K562 (cell line): ENCODE measurements at regions not wholly inside any gene's neighbourhood (a gene's known extent, or its start where the extent isn't known, plus 50 kb on each side); places are given as distances from the start of the nearest gene placed in this dataset.

Experiments used
- ATAC-seq: fragments of 200-7000 bp; cut with Tn5 transposase; 3 replicates; pipeline ENCODE4 v1.9.1; 2020; ENCODE audit warnings: moderate library complexity
- BruUV-seq: library from RNA; stranded (reverse); fragments of 400-500 nt; replicated peaks from 2 replicates; lab custom pipeline; 2021; lab: Mats Ljungman, UMichigan
- CTCF ChIA-PET: fragments of 300-600 bp; formaldehyde crosslinking; extraction: SDS; loops from one replicate; lab custom pipeline; 2021; ENCODE audit warnings: low intra/inter-chr PET ratio; lab: Yijun Ruan, JAX
- POLR2A ChIA-PET: fragments of 300-600, 350-650 bp; sonication (Branson Sonifier 250); formaldehyde crosslinking; extraction: SDS; loops from one replicate; lab custom pipeline; 2021; ENCODE audit warnings: antibody characterized with exemption, inconsistent platforms; lab: Yijun Ruan, JAX
- DNase-seq, 4 experiments: peaks; one replicate each; pipeline versions ENCODE4 v3.0.0 to v3.0.0-alpha.2; 2011 to 2018; ENCODE audit warnings: low spot score in 3 of 4, mixed read lengths in 3 of 4; ENCODE audit errors: extremely low read depth in 1 of 4
- FAIRE-seq: peaks from 2 replicates; lab custom pipeline; 2011; peaks lifted over from hg19 to GRCh38; lab: Jason Lieb, UNC
- H2AFZ ChIP-seq: 2 replicates; pipeline ENCODE4 v1.6.0; 2011; ENCODE audit warnings: low read depth, low read length, control low read depth, inconsistent platforms
- H3K27ac ChIP-seq: fragments of 200-600 bp; 3 replicates; pipeline ENCODE4 v1.8.0; 2011; ENCODE audit warnings: low read depth, mild to moderate bottlenecking, control low read depth, inconsistent platforms, low read length, moderate library complexity, mixed read lengths; ENCODE audit errors: extremely low read depth
- H3K27me3 ChIP-seq, 2 experiments: fragments of 300-600 bp in 1 of 2; 2 replicates in 1 of 2; 3 replicates in 1 of 2; pipeline versions ENCODE4 v1.6.0 to v1.8.0; 2011; ENCODE audit warnings: inconsistent platforms in 2 of 2, low read length in 2 of 2, mild to moderate bottlenecking in 1 of 2, mixed read lengths in 1 of 2, moderate library complexity in 1 of 2; ENCODE audit not compliant: control insufficient read depth in 2 of 2, insufficient read depth in 2 of 2
- H3K36me3 ChIP-seq: fragments of 300-600 bp; 3 replicates; pipeline ENCODE4 v1.8.0; 2011; ENCODE audit warnings: mild to moderate bottlenecking, low read length, inconsistent platforms; ENCODE audit not compliant: control insufficient read depth, insufficient read depth
- H3K4me1 ChIP-seq, 2 experiments: fragments of 200-600 bp in 1 of 2; replicated peaks in 1 of 2; 2 replicates in 1 of 2; 3 replicates in 1 of 2; pipeline versions ENCODE4 v1.5.1 to v1.8.0; 2011; ENCODE audit warnings: inconsistent platforms in 2 of 2, low read length in 2 of 2, mild to moderate bottlenecking in 1 of 2, mixed read lengths in 1 of 2, moderate library complexity in 1 of 2; ENCODE audit not compliant: control insufficient read depth in 2 of 2, insufficient read depth in 2 of 2
- H3K4me2 ChIP-seq: 2 replicates; pipeline ENCODE4 v1.6.1; 2011; ENCODE audit warnings: low read length, control low read depth, inconsistent platforms, mixed read lengths; ENCODE audit not compliant: insufficient read depth
- H3K4me3 ChIP-seq: fragments of 200-600 bp; sonication (generic), shearing (Covaris generic); 2 replicates; pipeline ENCODE4 v1.5.1; 2016; ENCODE audit warnings: control low read depth, inconsistent platforms
- H3K79me2 ChIP-seq: fragments of 200-600 bp; 3 replicates; pipeline ENCODE4 v1.8.0; 2011; ENCODE audit warnings: low read length, inconsistent platforms; ENCODE audit not compliant: control insufficient read depth, insufficient read depth
- H3K9ac ChIP-seq, 2 experiments: 2 replicates each; pipeline versions ENCODE4 v1.6.0 to v1.6.1; 2011; ENCODE audit warnings: low read depth in 2 of 2, low read length in 2 of 2, control low read depth in 1 of 2, inconsistent platforms in 1 of 2, mild to moderate bottlenecking in 1 of 2, mixed read lengths in 1 of 2; ENCODE audit not compliant: insufficient read depth in 1 of 2
- H3K9me1 ChIP-seq: one replicate; pipeline ENCODE4 v1.6.0; 2011; ENCODE audit warnings: inconsistent platforms, mild to moderate bottlenecking, low read length, moderate library complexity; ENCODE audit not compliant: control insufficient read depth, insufficient read depth
- H3K9me3 ChIP-seq: replicated peaks from 2 replicates; pipeline ENCODE4 v1.5.1; 2011; ENCODE audit warnings: low read depth, low read length, inconsistent platforms; ENCODE audit not compliant: control insufficient read depth, insufficient read depth
- H4K20me1 ChIP-seq: replicated peaks from 2 replicates; pipeline ENCODE4 v1.6.1; 2011; ENCODE audit warnings: low read length, inconsistent platforms, mixed read lengths; ENCODE audit not compliant: control insufficient read depth, insufficient read depth
- FUS ChIP-seq: fragments of 200-400 bp; formaldehyde crosslinking; optimal IDR thresholded peaks from 2 replicates; pipeline ENCODE3; 2017; ENCODE audit warnings: low read depth, low read length
- GMEB1 ChIP-seq: fragments of 250-450 bp; sonication (Bioruptor Pico); IDR thresholded peaks from 2 replicates; pipeline ENCODE4 v1.4.0; 2020; ENCODE audit warnings: mild to moderate bottlenecking
- HMGXB4 ChIP-seq: sonication (generic); formaldehyde crosslinking; IDR thresholded peaks from 2 replicates; pipeline ENCODE4 v1.8.1; 2023; ENCODE audit warnings: mild to moderate bottlenecking, missing genetic modification reagents
- MAZ ChIP-seq, 2 experiments: fragments of 450-650 bp in 1 of 2; sonication (generic) in 1 of 2; formaldehyde crosslinking; IDR thresholded peaks in 1 of 2; conservative IDR thresholded peaks in 1 of 2; 2 replicates each; pipeline versions ENCODE4 v1.4.0 to v1.5.0; 2020; ENCODE audit warnings: mild to moderate bottlenecking in 1 of 2, missing genetic modification reagents in 1 of 2
- MLX ChIP-seq, 2 experiments: fragments of 450-650 bp in 1 of 2; sonication (generic) in 1 of 2; formaldehyde crosslinking; conservative IDR thresholded peaks; 2 replicates each; pipeline versions ENCODE4 v1.4.0 to v1.8.1; 2020 to 2022; ENCODE audit warnings: mild to moderate bottlenecking in 1 of 2, missing genetic modification reagents in 1 of 2
- MYC ChIP-seq, 2 experiments: fragments of 250-450 bp in 1 of 2; sonication (Bioruptor Pico) in 1 of 2; IDR thresholded peaks; 2 replicates each; pipeline versions ENCODE4 v1.5.1 to v1.6.1; 2012 to 2021; ENCODE audit warnings: low read depth in 2 of 2, borderline replicate concordance in 1 of 2, improper control_type of control experiment in 1 of 2, low read length in 1 of 2, mild to moderate bottlenecking in 1 of 2, moderate library complexity in 1 of 2
- NCOA2 ChIP-seq, 2 experiments: fragments of 450-650 bp; IDR thresholded peaks; 2 replicates each; pipeline ENCODE4 v1.6.1; 2018; ENCODE audit warnings: mild to moderate bottlenecking in 2 of 2, moderate library complexity in 1 of 2; ENCODE audit not compliant: partially characterized antibody in 2 of 2
- ZBTB33 ChIP-seq: sonication (generic); formaldehyde crosslinking; IDR thresholded peaks from 2 replicates; pipeline ENCODE4 v1.8.1; 2023; ENCODE audit warnings: mild to moderate bottlenecking, missing genetic modification reagents
- ZEB2 ChIP-seq: fragments of 450-650 bp; IDR thresholded peaks from 2 replicates; pipeline ENCODE4 v1.6.1; 2016
- ZNF134 ChIP-seq: fragments of 250-450 bp; sonication (Bioruptor Pico); conservative IDR thresholded peaks from 2 replicates; pipeline ENCODE4 v1.4.0; 2020
- WGBS: fragments of 100-300 bp; shearing (Covaris generic); methylation state at CpG from one replicate; pipeline ENCODE4 v1.1.6; 2016; ENCODE audit warnings: low coverage, mixed read lengths; ENCODE audit not compliant: insufficient coverage; ENCODE audit errors: missing lambda C conversion rate; 5-methylcytosine and 5-hydroxymethylcytosine counted together
- in situ Hi-C: fragments of 300-500 bp; cut with MboI; formaldehyde crosslinking; loops from 4 replicates; pipeline ENCODE4 v1.15.0; 2018; ENCODE audit warnings: inconsistent platforms, mixed read lengths
- intact Hi-C: fragments of 100-400 bp; cut with micrococcal nuclease; formaldehyde crosslinking; loops from 2 replicates; pipeline ENCODE4 v1.14.2; 2022

- DNase-seq, result no peak
- no TSS peak for BruUV-seq
- Histone ChIP-seq H3K27ac (no peak overlapping the region), H3K4me2 (no peak overlapping the region), H3K9me3 (no peaks in the 10 kb centered on the region), H3K79me2 (no peaks in the 10 kb centered on the region), H3K4me1 (no peaks in the 10 kb centered on the region), H3K9me1 (no peaks in the 10 kb centered on the region), H4K20me1 (no peaks in the 10 kb centered on the region), H3K4me3 (no peak overlapping the region), H2AFZ (no peak overlapping the region), H3K36me3 (no peaks in the 10 kb centered on the region), H3K27me3 (peaks cover 4 to 5% of the 10 kb centered on the region in 2 experiments), H3K9ac (no peak overlapping the region)
- no peak for FAIRE-seq
- CTCF ChIA-PET, result interaction anchor here (0.7 kb wide), 1 partner anchor 276 kb away, joined by 3 read pairs; no protein-coding TSS in a partner anchor
- intact Hi-C loops, result no loop called here
- POLR2A ChIA-PET, result no interaction called here
- ATAC-seq, result no peak
- 0% methylated on average over 5 of the region's 5 CpGs for WGBS
- in situ Hi-C loops, result no loop called here
- TF ChIP-seq ZBTB33, result no peak
- TF ChIP-seq MAZ (CRISPR knock-in tag; conservative IDR thresholded peaks at IDR 0.05 in 1 of 2, IDR thresholded peaks at IDR 0.05 in 1 of 2), result no peak
- TF ChIP-seq HMGXB4 (CRISPR knock-in tag), result no peak
- TF ChIP-seq FUS, result no peak
- no peak for TF ChIP-seq GMEB1 (CRISPR knock-in tag)
- TF ChIP-seq MLX (CRISPR knock-in tag; conservative IDR thresholded peaks at IDR 0.05), result no peak
- TF ChIP-seq MYC (IDR thresholded peaks at IDR 0.05; ENCODE audit: low read depth, low read length), result no peak
- no peak for TF ChIP-seq MYC (CRISPR knock-in tag; IDR thresholded peaks at IDR 0.05; ENCODE audit: borderline replicate concordance, low read depth)
- no peak for TF ChIP-seq NCOA2 (IDR thresholded peaks at IDR 0.05; ENCODE audit: partially characterized antibody in 2 of 2)
- no peak for TF ChIP-seq ZEB2
- TF ChIP-seq ZNF134 (CRISPR knock-in tag), result no peak
Observed at GRCh38 chr15:62298811-62299210, 133.7 kb upstream of the C2CD4B start.
